OCI-LY7 (cell line): ENCODE measurements at regions not wholly inside any gene's neighbourhood (a gene's known extent, or its start where the extent isn't known, plus 50 kb on each side); places are given as distances from the start of the nearest gene placed in this dataset.

Experiments
- BruUV-seq: library from RNA; stranded (reverse); fragments of 400-500 nt; replicated peaks from 2 replicates; lab custom pipeline; 2021; lab: Mats Ljungman, UMichigan
- CTCF ChIA-PET: fragments of 300-600 bp; sonication (Branson Sonifier 250); formaldehyde crosslinking; loops from one replicate; lab custom pipeline; 2022; ENCODE audit warnings: antibody characterized with exemption; ENCODE audit not compliant: unreplicated experiment; lab: Charles Lee
- POLR2A ChIA-PET: fragments of 300-600 bp; sonication (Branson Sonifier 250); formaldehyde crosslinking; loops from one replicate; lab custom pipeline; 2022; ENCODE audit warnings: antibody characterized with exemption; lab: Charles Lee
- DNase-seq: peaks from one replicate; pipeline ENCODE4 v3.0.0-alpha.2; 2015; ENCODE audit warnings: low spot score
- H2AFZ ChIP-seq: fragments of 200-600 bp; sonication (generic), shearing (Covaris generic); 2 replicates; pipeline ENCODE4 v1.6.1; 2014; ENCODE audit warnings: mild to moderate bottlenecking, antibody characterized with exemption, low read length, moderate library complexity
- H3K27ac ChIP-seq: fragments of 200-600 bp; sonication (generic); 2 replicates; pipeline ENCODE4 v1.5.1; 2014; ENCODE audit warnings: mixed run types, low read depth, mild to moderate bottlenecking, moderate library complexity, low read length, inconsistent platforms; ENCODE audit not compliant: poor library complexity, severe bottlenecking
- H3K36me3 ChIP-seq: fragments of 200-600 bp; sonication (generic); 2 replicates; pipeline ENCODE4 v1.6.1; 2014; ENCODE audit warnings: mild to moderate bottlenecking, antibody characterized with exemption, low read length, moderate library complexity, mixed read lengths; ENCODE audit not compliant: insufficient read depth
- H3K4me1 ChIP-seq: fragments of 200-600 bp; sonication (generic); 2 replicates; pipeline ENCODE4 v1.5.1; 2014; ENCODE audit warnings: mild to moderate bottlenecking, low read length; ENCODE audit not compliant: insufficient read depth, poor library complexity, severe bottlenecking
- H3K4me2 ChIP-seq: fragments of 200-600 bp; sonication (generic); 2 replicates; pipeline ENCODE4 v1.6.1; 2014; ENCODE audit warnings: mild to moderate bottlenecking, low read length
- H3K4me3 ChIP-seq: fragments of 200-600 bp; sonication (generic); 2 replicates; pipeline ENCODE4 v1.5.1; 2014; ENCODE audit warnings: mild to moderate bottlenecking, low read depth, low read length; ENCODE audit not compliant: poor library complexity, severe bottlenecking
- H3K79me2 ChIP-seq: fragments of 200-600 bp; sonication (generic); 2 replicates; pipeline ENCODE4 v1.6.1; 2016; ENCODE audit warnings: low read depth, mild to moderate bottlenecking, low read length, moderate library complexity, mixed read lengths; ENCODE audit not compliant: insufficient read depth
- H3K9me2 ChIP-seq: fragments of 200-600 bp; sonication (generic); 2 replicates; pipeline ENCODE4 v1.6.1; 2016; ENCODE audit warnings: mild to moderate bottlenecking, low read length, mixed read lengths; ENCODE audit not compliant: insufficient read depth
- H3K9me3 ChIP-seq: fragments of 200-600 bp; sonication (generic); 2 replicates; pipeline ENCODE4 v1.6.1; 2014; ENCODE audit warnings: mild to moderate bottlenecking, mixed run types, low read length, mixed read lengths
- H4K20me1 ChIP-seq: fragments of 200-600 bp; sonication (generic); 2 replicates; pipeline ENCODE4 v1.6.1; 2014; ENCODE audit warnings: mild to moderate bottlenecking, antibody characterized with exemption, low read length, moderate library complexity, mixed read lengths; ENCODE audit not compliant: insufficient read depth
- EZH2phosphoT487 ChIP-seq: fragments of 200-600 bp; sonication (generic); IDR thresholded peaks from 2 replicates; pipeline ENCODE4 v1.6.1; 2018; ENCODE audit warnings: low read depth, borderline replicate concordance, mild to moderate bottlenecking, mixed run types, antibody characterized with exemption, low read length, moderate library complexity, mixed read lengths
- intact Hi-C: fragments of 100-400 bp; cut with micrococcal nuclease; formaldehyde crosslinking; loops from one replicate; pipeline ENCODE4 v1.10.0; 2022; ENCODE audit not compliant: unreplicated experiment
- TF ChIP-seq, protein P1 (sequence below): fragments of 200-600 bp; sonication (generic); conservative IDR thresholded peaks from 2 replicates; pipeline ENCODE4 v1.5.1; 2014; ENCODE audit warnings: mild to moderate bottlenecking, antibody characterized with exemption, low read length, moderate library complexity, mixed read lengths

GRCh38 chr13:64075543-64076271 is 2660.1 kb upstream of the PCDH20 start:
- no peak for DNase-seq
- intact Hi-C loops, result no loop called here
- Histone ChIP-seq H4K20me1 (no peaks in the 10 kb centered on the region), H3K4me3 (no peak overlapping the region), H3K27ac (no peak overlapping the region), H2AFZ (no peak overlapping the region), H3K79me2 (no peaks in the 10 kb centered on the region), H3K9me3 (no peaks in the 10 kb centered on the region), H3K9me2 (no peaks in the 10 kb centered on the region), H3K4me2 (no peak overlapping the region), H3K4me1 (no peaks in the 10 kb centered on the region), H3K36me3 (no peaks in the 10 kb centered on the region)
- no TSS peak for BruUV-seq
- TF ChIP-seq, protein P1, sequence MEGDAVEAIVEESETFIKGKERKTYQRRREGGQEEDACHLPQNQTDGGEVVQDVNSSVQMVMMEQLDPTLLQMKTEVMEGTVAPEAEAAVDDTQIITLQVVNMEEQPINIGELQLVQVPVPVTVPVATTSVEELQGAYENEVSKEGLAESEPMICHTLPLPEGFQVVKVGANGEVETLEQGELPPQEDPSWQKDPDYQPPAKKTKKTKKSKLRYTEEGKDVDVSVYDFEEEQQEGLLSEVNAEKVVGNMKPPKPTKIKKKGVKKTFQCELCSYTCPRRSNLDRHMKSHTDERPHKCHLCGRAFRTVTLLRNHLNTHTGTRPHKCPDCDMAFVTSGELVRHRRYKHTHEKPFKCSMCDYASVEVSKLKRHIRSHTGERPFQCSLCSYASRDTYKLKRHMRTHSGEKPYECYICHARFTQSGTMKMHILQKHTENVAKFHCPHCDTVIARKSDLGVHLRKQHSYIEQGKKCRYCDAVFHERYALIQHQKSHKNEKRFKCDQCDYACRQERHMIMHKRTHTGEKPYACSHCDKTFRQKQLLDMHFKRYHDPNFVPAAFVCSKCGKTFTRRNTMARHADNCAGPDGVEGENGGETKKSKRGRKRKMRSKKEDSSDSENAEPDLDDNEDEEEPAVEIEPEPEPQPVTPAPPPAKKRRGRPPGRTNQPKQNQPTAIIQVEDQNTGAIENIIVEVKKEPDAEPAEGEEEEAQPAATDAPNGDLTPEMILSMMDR, result no peak
- POLR2A ChIA-PET, result no interaction called here
- CTCF ChIA-PET, result no interaction called here

GRCh38 chr13:64074971-64075474 is 2659.4 kb upstream of the PCDH20 start:
- Histone ChIP-seq H3K4me2 (no peak overlapping the region), H3K27ac (no peak overlapping the region), H2AFZ (no peak overlapping the region), H3K9me3 (no peaks in the 10 kb centered on the region), H3K36me3 (no peaks in the 10 kb centered on the region), H4K20me1 (no peaks in the 10 kb centered on the region), H3K4me3 (no peak overlapping the region), H3K79me2 (no peaks in the 10 kb centered on the region), H3K4me1 (no peaks in the 10 kb centered on the region), H3K9me2 (no peaks in the 10 kb centered on the region)
- TF ChIP-seq, protein P1, result no peak
- no peak for TF ChIP-seq EZH2phosphoT487
- no peak for DNase-seq
- ChIA-PET POLR2A (no interaction called here), CTCF (no interaction called here)
- intact Hi-C loops, result no loop called here
- BruUV-seq, result no TSS peak

GRCh38 chr13:64073203-64073602 is 2657.6 kb upstream of the PCDH20 start:
- BruUV-seq, result no TSS peak
- CTCF ChIA-PET, result no interaction called here
- no peak overlapping the region for H3K4me2 ChIP-seq
- no peak overlapping the region for H3K27ac ChIP-seq
- no peaks in the 10 kb centered on the region for H3K9me3 ChIP-seq
- no peak overlapping the region for H2AFZ ChIP-seq
- H3K4me1 ChIP-seq, result no peaks in the 10 kb centered on the region
- no peak overlapping the region for H3K4me3 ChIP-seq
- DNase-seq, result no peak
- H4K20me1 ChIP-seq, result no peaks in the 10 kb centered on the region
- POLR2A ChIA-PET, result no interaction called here
- no peaks in the 10 kb centered on the region for H3K79me2 ChIP-seq
- no peaks in the 10 kb centered on the region for H3K36me3 ChIP-seq
- no peaks in the 10 kb centered on the region for H3K9me2 ChIP-seq
- TF ChIP-seq EZH2phosphoT487, result no peak
- TF ChIP-seq, protein P1, result no peak
- intact Hi-C loops, result no loop called here
